OCI-LY1 (cell line): ENCODE measurements at regions not wholly inside any gene's neighbourhood (a gene's known extent, or its start where the extent isn't known, plus 50 kb on each side); places are given as distances from the start of the nearest gene placed in this dataset.

Source experiments
- EZH2 ChIP-seq: fragments of 200-600 bp; sonication (generic), shearing (Covaris generic); IDR thresholded peaks from 2 replicates; pipeline ENCODE4 v1.8.0; 2017; ENCODE audit warnings: borderline replicate concordance, mixed run types, mild to moderate bottlenecking, antibody characterized with exemption, low read length, moderate library complexity, mixed read lengths
- TF ChIP-seq, protein P1 (sequence below): fragments of 200-600 bp; sonication (generic), shearing (Covaris generic); IDR thresholded peaks from 2 replicates; pipeline ENCODE4 v1.5.1; 2017; ENCODE audit warnings: mild to moderate bottlenecking, antibody characterized with exemption, low read length, moderate library complexity, mixed read lengths

DNA sequence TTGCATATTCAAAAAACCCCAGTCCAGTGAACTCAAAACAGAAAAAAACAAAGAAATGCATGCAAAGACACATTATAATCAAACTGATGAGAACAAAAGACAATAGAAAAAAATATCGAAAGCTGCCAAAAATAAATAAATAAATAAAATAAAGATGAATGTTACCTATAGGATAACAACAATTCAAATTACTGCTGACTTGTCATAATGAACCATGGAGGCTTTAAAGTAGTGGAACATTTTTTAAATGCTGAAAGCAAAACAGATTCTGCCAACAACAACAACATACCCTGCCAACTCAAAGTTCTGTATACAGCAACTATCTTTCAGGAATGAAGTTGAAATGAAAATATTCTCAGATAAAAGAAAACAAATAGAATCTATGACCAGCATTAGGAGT lies 116.6 kb downstream of the CBLN1 start:
- TF ChIP-seq, protein P1, sequence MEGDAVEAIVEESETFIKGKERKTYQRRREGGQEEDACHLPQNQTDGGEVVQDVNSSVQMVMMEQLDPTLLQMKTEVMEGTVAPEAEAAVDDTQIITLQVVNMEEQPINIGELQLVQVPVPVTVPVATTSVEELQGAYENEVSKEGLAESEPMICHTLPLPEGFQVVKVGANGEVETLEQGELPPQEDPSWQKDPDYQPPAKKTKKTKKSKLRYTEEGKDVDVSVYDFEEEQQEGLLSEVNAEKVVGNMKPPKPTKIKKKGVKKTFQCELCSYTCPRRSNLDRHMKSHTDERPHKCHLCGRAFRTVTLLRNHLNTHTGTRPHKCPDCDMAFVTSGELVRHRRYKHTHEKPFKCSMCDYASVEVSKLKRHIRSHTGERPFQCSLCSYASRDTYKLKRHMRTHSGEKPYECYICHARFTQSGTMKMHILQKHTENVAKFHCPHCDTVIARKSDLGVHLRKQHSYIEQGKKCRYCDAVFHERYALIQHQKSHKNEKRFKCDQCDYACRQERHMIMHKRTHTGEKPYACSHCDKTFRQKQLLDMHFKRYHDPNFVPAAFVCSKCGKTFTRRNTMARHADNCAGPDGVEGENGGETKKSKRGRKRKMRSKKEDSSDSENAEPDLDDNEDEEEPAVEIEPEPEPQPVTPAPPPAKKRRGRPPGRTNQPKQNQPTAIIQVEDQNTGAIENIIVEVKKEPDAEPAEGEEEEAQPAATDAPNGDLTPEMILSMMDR, result no peak
- TF ChIP-seq EZH2, result no peak
